ENCODE measurements at regions not wholly inside any gene's neighbourhood (a gene's known extent, or its start where the extent isn't known, plus 50 kb on each side); places are given as distances from the start of the nearest gene placed in this dataset.

DNA sequence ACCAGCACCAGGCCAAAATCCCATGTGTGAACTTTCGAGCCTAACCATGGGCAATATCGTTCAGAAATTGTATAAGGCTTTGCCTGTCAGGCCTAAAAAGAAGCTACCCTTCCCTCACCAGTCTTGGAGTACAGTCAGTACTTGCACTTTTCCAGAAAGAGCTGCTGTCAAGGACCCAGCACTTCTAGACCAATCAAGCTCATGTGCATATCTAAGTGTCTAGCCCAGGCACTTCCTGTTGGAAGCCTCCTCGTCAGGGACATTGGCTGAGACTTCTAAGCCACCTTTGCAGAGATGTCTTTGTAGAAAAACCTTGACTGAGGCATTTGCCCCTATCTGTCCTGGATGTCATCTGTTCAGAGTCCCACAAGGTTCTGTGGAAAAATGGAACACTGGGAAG, 1930.5 kb downstream of the EFNA5 start:
- DNase-seq = no peak

DNA sequence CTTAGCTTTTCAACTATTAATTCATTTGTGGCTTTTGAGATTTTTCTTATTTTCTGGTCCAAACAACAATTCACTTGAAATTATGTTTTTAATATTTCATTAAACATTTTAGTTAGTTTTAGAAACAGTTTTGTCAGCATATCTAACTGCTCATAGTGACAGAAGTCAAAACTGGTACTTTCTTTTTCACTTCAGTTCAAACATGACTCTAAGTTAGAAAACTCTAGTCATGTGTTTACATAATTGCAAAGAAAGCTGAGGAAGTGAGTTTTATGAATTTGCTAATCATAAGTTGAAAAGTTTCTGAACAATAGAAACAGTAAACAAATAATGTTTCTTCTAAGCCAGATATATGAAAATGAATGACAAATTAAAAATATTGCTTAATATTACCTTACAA, 1931.0 kb downstream of the EFNA5 start:
- no peak for DNase-seq

- no peak for DNase-seq
These were observed 1935.0 kb downstream of the EFNA5 start for GRCh38 chr5:105735704-105736103.

DNA sequence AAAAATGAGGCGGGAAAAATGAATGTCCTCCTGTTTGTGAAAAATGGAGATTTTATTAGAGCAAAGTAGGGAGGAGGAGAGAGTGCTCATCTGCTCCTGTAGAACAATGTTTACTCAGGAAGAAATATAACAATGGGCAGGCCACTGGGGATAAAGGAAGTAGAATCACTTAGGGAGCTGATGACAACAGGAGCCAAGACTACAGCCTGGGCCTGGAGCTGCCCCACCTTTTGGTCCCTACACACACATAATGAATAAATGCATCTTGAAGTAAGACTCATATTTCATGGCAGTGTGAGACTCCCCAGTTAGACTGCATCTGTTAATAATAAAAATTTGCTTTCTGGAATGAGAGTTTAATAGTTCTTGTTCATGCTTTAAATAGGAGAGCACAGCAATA, 1939.8 kb downstream of the EFNA5 start:
- DNase-seq = no peak

GRCh38 chr5:105726093-105726492, 1944.6 kb downstream of the EFNA5 start:
- DNase-seq = no peak

DNA sequence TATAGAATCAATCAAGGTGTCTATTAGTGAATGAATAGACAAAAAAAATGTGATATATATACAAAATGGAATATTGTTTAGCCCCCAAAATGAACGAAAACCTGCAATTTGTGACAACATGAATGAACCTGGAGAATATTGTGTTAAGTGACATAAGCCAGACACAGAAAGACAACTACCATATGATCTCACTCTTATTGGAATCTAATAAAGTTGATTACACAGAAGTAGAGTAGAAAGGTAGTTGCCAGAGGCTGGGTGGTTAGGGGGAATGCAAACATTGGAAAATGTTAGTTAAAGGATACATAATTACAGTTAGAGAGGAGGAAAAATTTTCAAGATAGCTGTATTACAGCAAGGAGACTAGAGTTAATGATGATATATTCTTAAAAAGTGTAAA, 1962.3 kb downstream of the EFNA5 start:
- DNase-seq = no peak

DNA sequence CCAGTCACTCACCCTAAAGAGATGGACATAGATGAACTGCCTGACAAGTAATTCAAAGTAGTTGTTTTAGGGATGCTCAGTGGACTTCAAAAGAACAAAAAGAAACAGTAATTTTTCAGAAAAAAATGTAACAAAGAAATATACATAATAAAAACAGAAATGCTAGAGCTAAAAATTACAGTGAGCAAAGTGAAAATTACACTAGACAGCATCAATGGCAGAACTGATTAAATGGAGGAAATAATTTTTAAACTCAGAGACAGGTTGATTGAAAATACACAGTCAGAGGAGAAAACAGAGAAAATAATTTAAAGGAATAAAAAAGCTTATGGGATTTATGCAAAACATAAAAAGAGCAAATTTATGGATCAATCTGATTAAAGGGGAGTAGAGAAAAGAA, 1968.4 kb downstream of the EFNA5 start:
- DNase-seq = no peak

DNA sequence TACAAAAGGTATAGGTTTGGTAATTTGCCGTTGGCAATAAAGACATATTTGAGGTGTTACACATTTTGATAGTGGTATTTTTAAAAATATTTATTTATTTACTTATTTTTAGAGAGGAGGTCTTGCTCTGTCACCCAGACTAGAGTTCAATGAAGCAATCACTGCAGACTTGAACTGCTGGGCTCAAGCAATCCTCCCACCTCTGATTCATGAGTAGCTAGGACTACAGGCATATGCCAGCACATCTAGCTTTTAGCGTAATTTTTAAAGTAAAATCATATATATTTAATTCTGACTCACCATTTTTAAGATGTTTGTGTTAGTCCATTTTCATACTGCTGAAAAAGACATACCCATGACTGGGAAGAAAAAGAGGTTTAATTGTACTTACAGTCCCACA, 1974.3 kb downstream of the EFNA5 start:
- DNase-seq = no peak

DNA sequence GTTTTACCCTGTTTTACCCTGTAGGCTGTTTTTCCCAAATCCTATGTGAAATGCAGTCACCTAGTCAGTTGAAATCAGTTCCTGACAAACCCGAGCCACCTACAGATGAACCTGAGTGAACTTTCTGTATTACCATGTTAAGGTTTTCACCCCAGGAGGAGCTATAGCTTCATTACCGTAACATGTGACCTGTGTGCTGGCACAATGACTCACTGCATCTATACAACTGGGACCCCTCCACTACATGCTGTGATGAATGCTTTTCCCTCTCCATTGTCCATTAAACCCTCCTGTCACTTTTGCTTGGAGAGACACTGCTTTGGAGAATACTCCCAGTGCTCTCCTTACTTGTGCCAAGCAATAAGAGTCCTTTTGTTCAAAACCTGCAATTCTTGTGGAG, 1974.8 kb downstream of the EFNA5 start:
- DNase-seq = no peak

DNA sequence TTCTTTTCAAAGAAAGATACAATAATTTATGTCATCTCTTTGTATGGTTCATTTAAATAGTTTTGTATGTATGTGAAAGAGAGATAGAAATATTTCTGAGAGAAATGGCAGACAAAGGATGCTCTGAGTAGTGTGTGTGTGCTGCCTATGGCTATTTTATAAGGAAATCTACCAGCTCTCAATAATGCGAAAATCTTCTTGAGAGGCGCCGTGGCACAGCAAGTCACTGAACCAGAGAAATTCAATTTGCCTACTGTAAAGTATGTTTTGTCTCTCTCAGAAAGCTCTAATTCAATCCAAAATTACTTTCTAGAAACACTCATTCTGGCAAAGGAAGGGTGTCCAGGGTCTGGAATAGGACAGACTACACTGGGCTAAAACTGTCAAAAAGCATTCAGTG, 1981.1 kb downstream of the EFNA5 start:
- DNase-seq = no peak

DNA sequence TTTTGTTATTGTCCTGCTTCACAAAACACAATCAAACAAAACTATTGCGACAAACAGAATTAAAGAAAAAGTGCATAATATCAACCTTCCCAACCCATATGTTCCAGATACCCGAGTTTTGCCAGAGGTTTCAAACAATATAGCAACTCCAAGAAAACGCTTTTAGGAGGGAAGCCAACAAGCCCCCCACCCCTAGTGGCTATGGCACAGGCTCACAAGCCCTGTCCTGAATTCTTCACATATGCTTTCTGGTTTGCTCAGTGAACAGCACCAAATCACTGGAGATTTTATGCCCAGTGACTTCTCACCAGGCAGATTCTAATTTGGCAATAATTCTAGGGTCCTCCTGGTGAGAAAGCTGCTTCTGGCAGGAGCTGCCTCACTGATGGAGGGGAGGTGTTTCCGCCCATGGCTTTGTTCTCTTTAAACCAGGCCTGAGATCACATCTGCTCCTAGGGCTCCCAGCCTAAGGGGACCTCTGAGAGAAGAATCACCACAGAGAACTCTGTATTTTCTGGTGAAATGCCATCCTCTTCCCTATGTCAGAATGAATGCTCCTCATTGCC, 1982.4 kb downstream of the EFNA5 start:
- no peak for DNase-seq

- no peak for DNase-seq
These were observed 1983.2 kb downstream of the EFNA5 start for GRCh38 chr5:105687493-105687892.

DNA sequence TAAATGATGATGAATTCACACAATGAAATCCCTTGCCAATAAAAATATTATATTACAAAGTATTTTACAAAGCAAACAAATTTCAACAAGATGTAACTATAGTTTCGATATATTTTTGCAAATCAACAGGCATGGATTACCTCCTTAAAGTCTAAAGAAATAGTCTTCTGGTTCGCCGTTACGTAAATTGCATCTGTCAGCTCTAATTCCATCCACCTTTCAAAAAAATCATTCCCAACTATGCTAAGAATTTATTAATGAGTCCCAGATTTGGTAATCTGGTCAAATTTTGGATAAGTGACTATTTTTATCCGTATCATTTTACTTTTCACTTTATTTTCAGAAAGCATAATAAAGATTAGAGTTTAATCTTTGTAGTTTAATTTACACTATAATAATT, 1984.9 kb downstream of the EFNA5 start:
- DNase-seq = no peak

- no peak for DNase-seq
These were observed 1985.9 kb downstream of the EFNA5 start for GRCh38 chr5:105684799-105685198.

DNA sequence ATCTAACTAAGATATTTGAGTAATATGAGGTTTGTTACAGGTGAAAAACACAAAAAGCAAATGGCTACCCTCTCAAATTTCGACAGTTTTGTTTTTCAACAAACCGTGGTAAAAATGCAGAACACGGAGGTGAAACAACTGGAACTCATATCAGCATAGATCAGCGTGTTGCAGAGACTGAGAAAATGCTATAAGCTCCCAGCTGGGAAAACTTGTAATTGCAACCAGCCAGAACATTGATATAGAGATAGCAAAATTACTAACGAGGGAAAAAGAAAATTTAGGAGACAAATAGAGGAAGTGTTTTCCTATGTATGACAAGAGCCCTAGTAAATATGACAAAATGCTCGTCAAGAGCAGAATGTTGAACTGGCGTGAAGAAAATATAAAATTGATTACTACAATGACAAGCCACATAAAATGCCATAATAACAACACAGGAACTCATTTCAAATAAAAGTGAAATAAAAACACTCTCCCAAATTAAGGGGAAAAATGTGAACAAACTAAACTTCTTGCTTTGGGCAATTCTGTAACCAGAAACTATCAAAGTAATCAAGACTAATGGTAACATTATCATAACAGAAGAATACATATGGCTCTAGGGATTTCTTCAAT, 1989.8 kb downstream of the EFNA5 start:
- DNase-seq = no peak

DNA sequence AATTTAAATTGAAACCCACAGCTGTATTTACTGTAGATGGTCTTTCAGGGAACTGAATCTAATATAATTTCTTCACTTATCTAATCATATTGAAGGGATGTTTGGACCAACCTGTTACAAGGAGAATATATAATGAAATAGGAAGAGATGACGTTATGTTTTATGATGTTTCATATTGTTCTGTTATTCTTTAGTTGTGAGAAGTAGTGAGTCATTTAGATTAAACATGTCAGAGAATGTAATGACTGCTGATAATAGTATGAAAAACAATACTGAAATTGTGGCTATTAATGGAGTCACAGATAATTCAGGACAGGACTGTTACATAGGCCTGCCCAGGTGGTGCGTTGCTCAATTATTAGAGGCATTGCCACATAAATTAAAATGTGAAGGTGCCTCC, 1993.4 kb downstream of the EFNA5 start:
- DNase-seq = no peak

DNA sequence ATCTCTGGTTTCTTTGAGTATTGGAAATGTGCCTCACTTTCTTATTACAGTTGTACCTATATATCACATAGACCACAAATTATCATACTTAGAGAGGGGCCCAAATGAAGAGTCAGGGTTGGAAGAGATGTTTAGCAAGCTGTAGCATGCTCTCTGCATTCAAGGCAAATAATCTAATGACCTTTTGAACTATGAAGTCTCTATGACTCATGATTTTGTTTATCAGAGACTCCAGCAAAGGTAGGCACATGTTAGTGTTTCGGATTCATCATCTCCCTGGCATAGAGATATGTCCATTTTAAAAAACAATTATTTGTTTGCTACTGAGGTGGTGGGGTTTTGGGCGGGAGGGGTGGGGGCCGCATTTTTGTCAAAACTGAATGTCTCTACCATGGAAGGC, 2000.1 kb downstream of the EFNA5 start:
- no peak for DNase-seq

- DNase-seq = no peak
These were observed 2007.1 kb downstream of the EFNA5 start for GRCh38 chr5:105663671-105664070.

GRCh38 chr5:105659396-105659795, 2011.3 kb downstream of the EFNA5 start:
- no peak for DNase-seq

GRCh38 chr5:105640328-105640727, 2030.4 kb downstream of the EFNA5 start:
- DNase-seq = no peak

DNA sequence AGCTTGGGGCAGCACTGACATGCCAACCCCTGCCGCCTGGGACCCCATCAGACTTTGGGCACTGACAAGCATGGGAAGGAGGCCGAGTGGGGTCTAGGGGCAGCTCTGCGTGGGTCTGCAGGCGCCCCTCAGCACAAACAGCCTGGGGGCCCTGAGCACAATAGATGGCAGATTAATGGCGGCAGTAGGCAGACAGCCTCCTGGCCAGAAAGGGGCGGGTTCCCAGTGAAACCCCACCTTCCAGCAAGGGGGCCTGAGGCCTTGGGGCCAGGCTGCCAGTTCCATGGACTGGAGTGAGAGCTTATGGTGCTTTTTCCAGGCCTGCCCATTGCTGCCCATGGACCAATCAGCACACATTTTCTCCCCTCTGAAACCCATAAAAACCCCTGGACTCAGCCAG, 2031.2 kb downstream of the EFNA5 start:
- no peak for DNase-seq

DNA sequence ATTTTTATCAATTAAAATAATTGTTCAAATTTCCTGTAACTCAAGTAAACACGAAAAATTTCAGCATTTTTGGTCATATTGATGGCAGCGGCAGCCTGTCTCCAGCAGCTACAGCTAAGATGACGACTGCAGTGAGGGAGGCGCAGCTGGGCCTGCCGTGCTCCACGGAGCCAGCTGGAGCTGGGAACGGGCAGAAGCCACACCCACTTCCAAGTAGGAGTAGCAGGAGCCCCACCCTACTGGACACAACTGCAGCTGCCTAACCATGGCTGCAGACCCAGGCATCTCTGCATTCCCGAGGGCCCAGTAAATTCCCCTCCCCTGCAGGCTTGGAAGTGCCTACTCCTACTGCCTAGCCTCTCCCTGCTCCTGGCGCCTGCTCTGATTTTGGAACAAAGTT, 2031.7 kb downstream of the EFNA5 start:
- DNase-seq = no peak

GRCh38 chr5:105638437-105638836, 2032.3 kb downstream of the EFNA5 start:
- DNase-seq = no peak

GRCh38 chr5:105632043-105632442, 2038.7 kb downstream of the EFNA5 start:
- no peak for DNase-seq

DNA sequence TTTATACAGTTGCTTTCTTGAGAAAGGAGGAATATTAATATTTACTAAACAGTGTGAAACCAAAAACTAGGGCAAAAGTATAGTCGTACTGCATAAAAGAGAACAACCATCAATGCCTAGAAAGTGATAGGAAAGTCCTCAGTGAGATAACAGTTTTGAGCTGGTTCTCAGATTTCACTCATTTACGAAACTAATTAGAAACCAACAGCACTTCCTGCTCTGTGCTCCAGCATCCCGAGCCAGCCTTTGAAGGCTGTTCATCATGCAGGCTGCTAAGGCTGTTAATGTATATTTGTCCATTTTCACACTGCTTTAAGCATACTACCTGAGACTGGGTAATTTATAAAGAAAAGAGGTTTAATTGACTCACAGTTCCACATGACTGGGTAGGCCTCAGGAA, 2039.9 kb downstream of the EFNA5 start:
- no peak for DNase-seq

DNA sequence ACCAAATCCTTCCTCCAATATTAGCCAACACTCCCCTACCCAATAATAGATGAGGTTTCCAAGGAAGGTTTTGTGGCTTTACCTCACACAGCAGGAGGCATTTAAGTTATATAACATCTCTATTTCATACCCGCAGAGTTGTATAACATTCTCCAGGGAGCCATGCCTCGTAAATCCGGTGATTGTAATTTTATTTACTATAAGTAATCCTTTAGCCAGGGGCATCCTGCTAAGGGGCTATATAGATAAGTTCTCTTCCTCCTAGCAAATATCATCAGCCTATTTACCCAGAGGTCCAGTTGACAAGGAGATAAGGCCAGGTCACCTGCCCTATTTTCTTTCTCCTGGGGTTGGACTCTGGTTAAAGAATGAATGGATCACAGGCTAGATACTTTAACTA, 2051.0 kb downstream of the EFNA5 start:
- no peak for DNase-seq
